ENCODE measurements at regions not wholly inside any gene's neighbourhood (a gene's known extent, or its start where the extent isn't known, plus 50 kb on each side); places are given as distances from the start of the nearest gene placed in this dataset.

- no peak for TF ChIP-seq CTCF (IDR thresholded peaks at IDR 0.05)
- no peak for TF ChIP-seq ZFX (IDR thresholded peaks at IDR 0.05; ENCODE audit: borderline replicate concordance)
Measured at GRCh38 chr3:103166890-103167289, 732.1 kb downstream of the ZPLD1 start.

All from 22Rv1 (cell line).